OCI-LY3 (cell line): ENCODE measurements at regions not wholly inside any gene's neighbourhood (a gene's known extent, or its start where the extent isn't known, plus 50 kb on each side); places are given as distances from the start of the nearest gene placed in this dataset.

Experiments used
- CTCF ChIP-seq: fragments of 200-600, 300-600 bp; sonication (generic); IDR thresholded peaks from 2 replicates; pipeline ENCODE4 v1.5.1; 2014; ENCODE audit warnings: antibody characterized with exemption, low read length, low read depth
- EZH2phosphoT487 ChIP-seq: fragments of 200-600 bp; shearing (Covaris generic); IDR thresholded peaks from 2 replicates; pipeline ENCODE4 v1.6.1; 2018; ENCODE audit warnings: antibody characterized with exemption, mixed run types, low read depth

- TF ChIP-seq CTCF (no peak), EZH2phosphoT487 (no peak)
These were observed 188.7 kb downstream of the CTTN start for GRCh38 chr11:70587075-70587389.
